Ovary (tissue), 7 donors: ENCODE measurements at regions not wholly inside any gene's neighbourhood (a gene's known extent, or its start where the extent isn't known, plus 50 kb on each side); places are given as distances from the start of the nearest gene placed in this dataset.

Experiments
- DNase-seq, 5 donors: peaks; one replicate each; pipeline ENCODE4 v3.0.0-alpha.2; 2019 to 2020
- H3K27ac ChIP-seq, 2 donors: fragments of 200-600 bp; one replicate each; pipeline versions ENCODE4 v1.5.1 to v1.8.0; 2019 to 2022
- H3K27me3 ChIP-seq: fragments of 200-600 bp; one replicate; pipeline ENCODE4 v1.8.0; 2022
- H3K36me3 ChIP-seq: fragments of 200-600 bp; sonication (generic); one replicate; pipeline ENCODE4 v1.5.1; 2019
- H3K4me1 ChIP-seq: one replicate; pipeline ENCODE4 v1.8.1; 2013; ENCODE audit warnings: mild to moderate bottlenecking, moderate library complexity; ENCODE audit not compliant: insufficient read depth
- H3K4me3 ChIP-seq: fragments of 200-600 bp; sonication (generic); one replicate; pipeline ENCODE4 v1.5.1; 2017
- H3K9me3 ChIP-seq, 2 donors: fragments of 200-600 bp in 1 of 2; sonication (generic) in 1 of 2; one replicate each; pipeline versions ENCODE4 v1.5.1 to v1.8.1; 2013 to 2019; ENCODE audit warnings: mild to moderate bottlenecking in 1 of 2, moderate library complexity in 1 of 2
- CTCF ChIP-seq, 3 donors: fragments of 450-650 bp in 2 of 3; fragments of 200-600 bp in 1 of 3; IDR thresholded peaks; one replicate each; pipeline versions ENCODE4 v1.5.1 to v1.8.0; 2016 to 2022; ENCODE audit warnings: antibody characterized with exemption in 3 of 3, mild to moderate bottlenecking in 1 of 3
- EP300 ChIP-seq: sonication (generic); formaldehyde crosslinking; IDR thresholded peaks from one replicate; pipeline ENCODE4 v1.6.1; 2017; ENCODE audit warnings: antibody characterized with exemption
- POLR2A ChIP-seq: fragments of 450-650 bp; IDR thresholded peaks from one replicate; pipeline ENCODE4 v1.6.1; 2017; ENCODE audit warnings: antibody characterized with exemption, mild to moderate bottlenecking, moderate library complexity
- WGBS, 3 donors: extraction: QIAGEN DNeasy Blood & Tissue Kit in 1 of 3; methylation state at CpG; one replicate each; pipeline versions ENCODE4 v1.1.5 to v1.1.7; 2013 to 2017; 5-methylcytosine and 5-hydroxymethylcytosine counted together
- intact Hi-C, 4 donors: fragments of 100-400 bp; cut with DNase I; formaldehyde crosslinking; loops; one replicate each; pipeline versions ENCODE4 v1.11.0 to v1.15.1; 2022 to 2023
- donor health status: DM: no; HTN: no; CAD: no; lungs with moderate emphysema.
- donor health status: DM: no; HTN: no; CAD: no.
- donor health status: Bipolar disorder and iron deficiency.
- donor health status: DM: no; HTN: no; CAD: no.
- donor health status: DM: yes; HTN: yes; CAD: no.

- no peaks in the 10 kb centered on the region for H3K4me1 ChIP-seq
- no peaks in the 10 kb centered on the region for H3K36me3 ChIP-seq
- H3K9me3 ChIP-seq = no peaks in the 10 kb centered on the region
- no peak overlapping the region for H3K27ac ChIP-seq
- no peak for DNase-seq
- WGBS, 3 donors = 75 to 84% (median 81%) methylated on average over 4 of the region's 4 CpGs
- intact Hi-C loops = no loop called here
- TF ChIP-seq EP300 (no peak), POLR2A (no peak), CTCF (IDR thresholded peaks at IDR 0.05) (no peak)
- H3K4me3 ChIP-seq = no peak overlapping the region
- no peaks in the 10 kb centered on the region for H3K27me3 ChIP-seq
Observed at GRCh38 chr6:68326762-68327161, 308.3 kb upstream of the ADGRB3 start.

- Histone ChIP-seq H3K4me3 (no peak overlapping the region), H3K27ac (no peak overlapping the region), H3K27me3 (no peaks in the 10 kb centered on the region), H3K36me3 (no peaks in the 10 kb centered on the region), H3K9me3 (no peaks in the 10 kb centered on the region), H3K4me1 (no peaks in the 10 kb centered on the region)
- WGBS, 3 donors = 36 to 63% (median 53%) methylated on average over 2 of the region's 2 CpGs
- no peak for TF ChIP-seq POLR2A
- TF ChIP-seq CTCF (IDR thresholded peaks at IDR 0.05) = no peak
- TF ChIP-seq EP300 = no peak
- DNase-seq = no peak
- intact Hi-C loops = no loop called here
Observed at GRCh38 chr6:68317366-68317765, 317.7 kb upstream of the ADGRB3 start.

GRCh38 chr6:68313911-68314310 lies 321.2 kb upstream of the ADGRB3 start:
- H3K36me3 ChIP-seq = no peaks in the 10 kb centered on the region
- no peak overlapping the region for H3K4me3 ChIP-seq
- no peak for DNase-seq
- intact Hi-C loops = no loop called here
- H3K4me1 ChIP-seq = no peaks in the 10 kb centered on the region
- 54 to 59% (median 58%) methylated on average over 1 of the region's 1 CpG for WGBS, 3 donors
- no peaks in the 10 kb centered on the region for H3K27me3 ChIP-seq
- TF ChIP-seq POLR2A (no peak), EP300 (no peak), CTCF (IDR thresholded peaks at IDR 0.05) (no peak)
- H3K9me3 ChIP-seq = no peaks in the 10 kb centered on the region
- no peak overlapping the region for H3K27ac ChIP-seq

- no peak for DNase-seq
- Histone ChIP-seq H3K4me3 (no peak overlapping the region), H3K27me3 (no peaks in the 10 kb centered on the region), H3K9me3 (no peaks in the 10 kb centered on the region), H3K27ac (no peak overlapping the region), H3K36me3 (no peaks in the 10 kb centered on the region), H3K4me1 (no peaks in the 10 kb centered on the region)
- intact Hi-C loops = no loop called here
- WGBS, 3 donors = 23 to 40% (median 33%) methylated on average over 1 of the region's 1 CpG
- TF ChIP-seq POLR2A (no peak), EP300 (no peak), CTCF (IDR thresholded peaks at IDR 0.05) (no peak)
Observed at GRCh38 chr6:68307301-68307700, 327.8 kb upstream of the ADGRB3 start.

GRCh38 chr6:68296126-68296525 lies 339.0 kb upstream of the ADGRB3 start:
- H3K27ac ChIP-seq = no peak overlapping the region
- H3K4me1 ChIP-seq = no peaks in the 10 kb centered on the region
- no peak overlapping the region for H3K4me3 ChIP-seq
- intact Hi-C loops = no loop called here
- TF ChIP-seq CTCF (IDR thresholded peaks at IDR 0.05) = no peak
- TF ChIP-seq EP300 = no peak
- no peaks in the 10 kb centered on the region for H3K27me3 ChIP-seq
- H3K36me3 ChIP-seq = no peaks in the 10 kb centered on the region
- no peaks in the 10 kb centered on the region for H3K9me3 ChIP-seq
- no peak for DNase-seq
